HepG2 (cell line): ENCODE measurements at regions not wholly inside any gene's neighbourhood (a gene's known extent, or its start where the extent isn't known, plus 50 kb on each side); places are given as distances from the start of the nearest gene placed in this dataset.

Experiments used
- ATAD3A ChIP-seq: sonication (generic); formaldehyde crosslinking; IDR thresholded peaks from 2 replicates; pipeline ENCODE4 v1.4.0; 2020; ENCODE audit warnings: missing genetic modification reagents
- ATM ChIP-seq: fragments of 450-650 bp; IDR thresholded peaks from 2 replicates; pipeline ENCODE4 v1.7.1; 2017; ENCODE audit warnings: mild to moderate bottlenecking, borderline replicate concordance
- BCL6 ChIP-seq: IDR thresholded peaks from 2 replicates; pipeline ENCODE4 v1.6.1; 2016; ENCODE audit warnings: missing genetic modification reagents, missing compliant biosample characterization
- DZIP1 ChIP-seq: sonication (generic); formaldehyde crosslinking; IDR thresholded peaks from 2 replicates; pipeline ENCODE4 v1.5.0; 2020; ENCODE audit warnings: mild to moderate bottlenecking, missing genetic modification reagents
- EP300 ChIP-seq, 3 experiments: sonication (generic) in 1 of 3; formaldehyde crosslinking in 1 of 3; IDR thresholded peaks; 2 replicates each; pipeline versions ENCODE4 v1.5.1 to v1.6.1; 2011 to 2020; ENCODE audit warnings: low read depth in 2 of 3, low read length in 2 of 3, borderline replicate concordance in 1 of 3, improper control_type of control experiment in 1 of 3, mild to moderate bottlenecking in 1 of 3, missing genetic modification reagents in 1 of 3, moderate library complexity in 1 of 3
- FOXA3 ChIP-seq: IDR thresholded peaks from 2 replicates; pipeline ENCODE4 v1.6.1; 2016; ENCODE audit warnings: missing genetic modification reagents, missing compliant biosample characterization
- FOXK1 ChIP-seq: sonication (generic); formaldehyde crosslinking; IDR thresholded peaks from 2 replicates; pipeline ENCODE4 v1.4.0; 2020; ENCODE audit warnings: low read depth, missing genetic modification reagents, borderline replicate concordance
- FOXP1 ChIP-seq, 2 experiments: fragments of 450-650 bp in 1 of 2; IDR thresholded peaks; 2 replicates each; pipeline ENCODE4 v1.6.1; 2017 to 2018; ENCODE audit warnings: antibody characterized with exemption in 1 of 2
- HNF4A ChIP-seq: sonication (generic); formaldehyde crosslinking; IDR thresholded peaks from 2 replicates; pipeline ENCODE4 v1.4.0; 2020; ENCODE audit warnings: missing genetic modification reagents
- HOXA3 ChIP-seq: sonication (generic); formaldehyde crosslinking; IDR thresholded peaks from 2 replicates; pipeline ENCODE4 v1.5.0; 2020; ENCODE audit warnings: missing genetic modification reagents
- HOXA5 ChIP-seq: sonication (generic); formaldehyde crosslinking; IDR thresholded peaks from 2 replicates; pipeline ENCODE4 v1.4.0; 2020; ENCODE audit warnings: missing genetic modification reagents
- KLF12 ChIP-seq: sonication (generic); formaldehyde crosslinking; IDR thresholded peaks from 2 replicates; pipeline ENCODE4 v1.4.0; 2020; ENCODE audit warnings: missing genetic modification reagents, borderline replicate concordance
- MED1 ChIP-seq: sonication (generic); formaldehyde crosslinking; IDR thresholded peaks from 2 replicates; pipeline ENCODE4 v1.4.0; 2020; ENCODE audit warnings: missing genetic modification reagents
- MIXL1 ChIP-seq: IDR thresholded peaks from 2 replicates; pipeline ENCODE4 v1.6.1; 2016
- NFRKB ChIP-seq: fragments of 450-650 bp; IDR thresholded peaks from 2 replicates; pipeline ENCODE4 v1.6.1; 2017
- NR2F2 ChIP-seq: IDR thresholded peaks from 2 replicates; pipeline ENCODE4 v1.6.1; 2012; ENCODE audit warnings: low read depth, inconsistent platforms, borderline replicate concordance
- PBX3 ChIP-seq: sonication (generic); formaldehyde crosslinking; IDR thresholded peaks from 2 replicates; pipeline ENCODE4 v1.8.1; 2023; ENCODE audit warnings: missing genetic modification reagents, inconsistent platforms, borderline replicate concordance
- REL ChIP-seq: sonication (generic); formaldehyde crosslinking; conservative IDR thresholded peaks from 2 replicates; pipeline ENCODE4 v1.8.0; 2022; ENCODE audit warnings: mild to moderate bottlenecking, missing genetic modification reagents, moderate library complexity
- STAG1 ChIP-seq: sonication (generic); formaldehyde crosslinking; IDR thresholded peaks from 2 replicates; pipeline ENCODE4 v1.4.0; 2020; ENCODE audit warnings: missing genetic modification reagents
- TAF1 ChIP-seq: sonication (generic); formaldehyde crosslinking; IDR thresholded peaks from 2 replicates; pipeline ENCODE4 v1.4.0; 2020; ENCODE audit warnings: missing genetic modification reagents
- TGIF2 ChIP-seq: IDR thresholded peaks from 2 replicates; pipeline ENCODE4 v1.6.1; 2016; ENCODE audit warnings: control low read depth, missing compliant biosample characterization
- XRCC5 ChIP-seq: fragments of 200-400 bp; formaldehyde crosslinking; optimal IDR thresholded peaks from 2 replicates; pipeline ENCODE3; 2017; ENCODE audit warnings: mild to moderate bottlenecking, low read length
- ZKSCAN8 ChIP-seq: IDR thresholded peaks from 2 replicates; pipeline ENCODE4 v1.6.1; 2016; ENCODE audit warnings: borderline replicate concordance, missing genetic modification reagents, missing compliant biosample characterization
- ZNF143 ChIP-seq: sonication (generic); formaldehyde crosslinking; IDR thresholded peaks from 2 replicates; pipeline ENCODE4 v1.4.0; 2020; ENCODE audit warnings: missing genetic modification reagents
- ZNF20 ChIP-seq: sonication (generic); formaldehyde crosslinking; IDR thresholded peaks from 2 replicates; pipeline ENCODE4 v1.4.0; 2020; ENCODE audit warnings: mild to moderate bottlenecking, moderate library complexity, missing genetic modification reagents
- ZNF333 ChIP-seq: sonication (generic); formaldehyde crosslinking; IDR thresholded peaks from 2 replicates; pipeline ENCODE4 v1.4.0; 2020; ENCODE audit warnings: mild to moderate bottlenecking, missing genetic modification reagents, borderline replicate concordance
- ZNF496 ChIP-seq: sonication (generic); formaldehyde crosslinking; IDR thresholded peaks from 2 replicates; pipeline ENCODE4 v1.8.1; 2023; ENCODE audit warnings: mild to moderate bottlenecking, moderate library complexity, missing genetic modification reagents; ENCODE audit not compliant: insufficient replicate concordance
- ZNF546 ChIP-seq: sonication (generic); formaldehyde crosslinking; conservative IDR thresholded peaks from 2 replicates; pipeline ENCODE4 v1.8.1; 2023; ENCODE audit warnings: mild to moderate bottlenecking, missing genetic modification reagents
- ZNF580 ChIP-seq: IDR thresholded peaks from 2 replicates; pipeline ENCODE4 v1.6.1; 2016; ENCODE audit warnings: low read depth, borderline replicate concordance
- ZNF674 ChIP-seq: sonication (generic); formaldehyde crosslinking; IDR thresholded peaks from 2 replicates; pipeline ENCODE4 v1.5.0; 2020; ENCODE audit warnings: low read depth, mild to moderate bottlenecking, missing genetic modification reagents
- ZNF775 ChIP-seq: sonication (generic); formaldehyde crosslinking; IDR thresholded peaks from 2 replicates; pipeline ENCODE4 v1.4.0; 2020; ENCODE audit warnings: missing genetic modification reagents, mild to moderate bottlenecking, moderate library complexity, borderline replicate concordance

- TF ChIP-seq ZNF674 (CRISPR knock-in tag) (no peak), ATAD3A (CRISPR knock-in tag) (no peak), ZNF546 (CRISPR knock-in tag) (no peak), HOXA3 (CRISPR knock-in tag) (0 out of 2 replicates have a peak, but pooled peaks have one; percentile 14), ZNF333 (CRISPR knock-in tag) (no peak), DZIP1 (CRISPR knock-in tag) (no peak), FOXP1 (IDR thresholded peaks at IDR 0.05) (no peak), FOXP1 (CRISPR knock-in tag; IDR thresholded peaks at IDR 0.05) (no peak), MED1 (no peak), ZNF20 (CRISPR knock-in tag) (no peak), MIXL1 (CRISPR knock-in tag) (no peak), HOXA5 (CRISPR knock-in tag) (no peak), FOXA3 (CRISPR knock-in tag) (peak; percentile 29; the same call in 1 of the 2 replicates), PBX3 (CRISPR knock-in tag) (no peak), ZKSCAN8 (CRISPR knock-in tag) (no peak), KLF12 (no peak), ZNF580 (CRISPR knock-in tag) (no peak), ATM (no peak), ZNF143 (no peak), BCL6 (CRISPR knock-in tag) (no peak), TGIF2 (no peak), XRCC5 (no peak), EP300 (IDR thresholded peaks at IDR 0.05; ENCODE audit: low read depth in 2 of 2, low read length in 2 of 2) (peak in 1 of 2 experiments; percentile 43; a peak in 2 of 4 replicates), EP300 (CRISPR knock-in tag; IDR thresholded peaks at IDR 0.05; ENCODE audit: borderline replicate concordance) (no peak), FOXK1 (no peak), STAG1 (CRISPR knock-in tag) (no peak), HNF4A (CRISPR knock-in tag) (peak; percentile 86), NR2F2 (peak; percentile 73; the same call in 1 of the 2 replicates), ZNF775 (CRISPR knock-in tag) (no peak), TAF1 (CRISPR knock-in tag) (no peak), ZNF496 (no peak), REL (CRISPR knock-in tag) (no peak), NFRKB (no peak)
These were observed 61.2 kb upstream of the ABLIM1 start (continued) for GRCh38 chr10:114719311-114719710.
